ENCODE measurements at regions not wholly inside any gene's neighbourhood (a gene's known extent, or its start where the extent isn't known, plus 50 kb on each side); places are given as distances from the start of the nearest gene placed in this dataset.

GRCh38 chr5:58066076-58066475 lies 393.8 kb downstream of the PLK2 start:
- no peak for TF ChIP-seq CTCF (IDR thresholded peaks at IDR 0.05 in 4 of 5, conservative IDR thresholded peaks at IDR 0.05 in 1 of 5)
- TF ChIP-seq POLR2A (IDR thresholded peaks at IDR 0.05): no peak
